CD4-positive, alpha-beta memory T cell (primary cell): ENCODE measurements at regions not wholly inside any gene's neighbourhood (a gene's known extent, or its start where the extent isn't known, plus 50 kb on each side); places are given as distances from the start of the nearest gene placed in this dataset.

Source experiments
- CTCF ChIA-PET: fragments of 350-600 bp; sonication (Branson Sonifier 250); formaldehyde crosslinking; loops from one replicate; lab custom pipeline; 2021; ENCODE audit warnings: inconsistent platforms; ENCODE audit not compliant: partially characterized antibody; lab: Charles Lee
- POLR2A ChIA-PET: fragments of 350-600 bp; sonication (Branson Sonifier 250); formaldehyde crosslinking; loops from one replicate; lab custom pipeline; 2021; ENCODE audit not compliant: partially characterized antibody; lab: Charles Lee
- DNase-seq, 5 donors: peaks; one replicate each; pipeline versions ENCODE4 v3.0.0 to v3.0.0-alpha.2; 2020 to 2022; ENCODE audit warnings: mixed read lengths in 1 of 5
- H3K27ac ChIP-seq: one replicate; pipeline ENCODE4 v1.7.0; 2013; ENCODE audit warnings: low read depth, low read length
- H3K27me3 ChIP-seq: 2 replicates; pipeline ENCODE4 v1.7.0; 2013; ENCODE audit warnings: mild to moderate bottlenecking, low read length, moderate library complexity; ENCODE audit not compliant: insufficient read depth
- H3K36me3 ChIP-seq: 2 replicates; pipeline ENCODE4 v1.7.0; 2013; ENCODE audit warnings: mild to moderate bottlenecking, low read length, moderate library complexity; ENCODE audit not compliant: insufficient read depth
- H3K4me1 ChIP-seq: 2 replicates; pipeline ENCODE4 v1.7.0; 2013; ENCODE audit warnings: mild to moderate bottlenecking, low read length, moderate library complexity; ENCODE audit not compliant: insufficient read depth
- H3K4me3 ChIP-seq, 2 donors: one replicate each; pipeline ENCODE4 v1.7.0; 2013; ENCODE audit warnings: low read length in 2 of 2, mild to moderate bottlenecking in 1 of 2
- H3K9me3 ChIP-seq, 2 donors: one replicate each; pipeline ENCODE4 v1.7.0; 2013; ENCODE audit warnings: low read length in 2 of 2, control low read depth in 1 of 2; ENCODE audit not compliant: control insufficient read depth in 1 of 2
- H3K27ac Mint-ChIP-seq, 7 donors: one replicate each; pipeline ENCODE4 v1.8.0; 2020 to 2021; ENCODE audit warnings: mixed read lengths in 7 of 7, mild to moderate bottlenecking in 6 of 7, inconsistent platforms in 3 of 7, moderate library complexity in 3 of 7
- H3K27me3 Mint-ChIP-seq, 2 donors: one replicate each; pipeline ENCODE4 v1.8.0; 2020 to 2021; ENCODE audit warnings: mixed read lengths in 2 of 2
- H3K36me3 Mint-ChIP-seq, 2 donors: one replicate each; pipeline ENCODE4 v1.8.0; 2020 to 2021; ENCODE audit warnings: mixed read lengths in 2 of 2, inconsistent platforms in 1 of 2, mild to moderate bottlenecking in 1 of 2
- H3K4me1 Mint-ChIP-seq, 4 donors: one replicate each; pipeline ENCODE4 v1.8.0; 2020 to 2021; ENCODE audit warnings: mixed read lengths in 4 of 4, mild to moderate bottlenecking in 1 of 4
- H3K4me3 Mint-ChIP-seq, 8 donors: one replicate each; pipeline ENCODE4 v1.8.0; 2020 to 2021; ENCODE audit warnings: mixed read lengths in 8 of 8, mild to moderate bottlenecking in 7 of 8, moderate library complexity in 6 of 8, inconsistent platforms in 3 of 8
- H3K9me3 Mint-ChIP-seq, 8 donors: one replicate each; pipeline ENCODE4 v1.8.0; 2020 to 2021; ENCODE audit warnings: mixed read lengths in 8 of 8, mild to moderate bottlenecking in 5 of 8, inconsistent platforms in 3 of 8, moderate library complexity in 1 of 8
- intact Hi-C: fragments of 100-400 bp; cut with micrococcal nuclease; formaldehyde crosslinking; loops from one replicate; pipeline ENCODE4 v1.15.1; 2023

DNA sequence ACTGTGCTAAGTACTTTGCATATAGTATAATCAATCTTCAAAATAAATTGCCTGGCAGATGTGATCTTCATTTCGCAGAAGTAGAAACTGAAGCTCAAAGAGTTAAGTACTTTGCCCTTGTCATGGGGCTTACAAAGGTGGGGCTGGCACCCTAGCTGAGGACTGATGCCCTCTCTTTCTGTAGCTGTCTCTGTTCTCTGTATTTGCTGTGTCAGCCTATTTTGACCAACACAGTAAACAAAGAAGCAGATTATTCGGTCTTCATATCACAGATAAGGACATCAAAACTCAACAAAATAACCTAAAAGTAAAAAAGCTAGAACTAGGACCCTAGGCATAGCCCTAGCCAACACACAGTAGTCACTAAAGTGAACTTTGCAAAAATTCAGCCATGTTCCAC, 570.5 kb upstream of the TENM3 start:
- CTCF ChIA-PET: interaction anchor here (0.6 kb wide), 1 partner anchor 372 kb away, joined by 3 read pairs; no protein-coding TSS in a partner anchor
- Histone ChIP-seq H3K27ac (no peak overlapping the region), H3K4me3 (no peak overlapping the region), H3K36me3 (no peaks in the 10 kb centered on the region), H3K4me1 (no peaks in the 10 kb centered on the region), H3K9me3 (no peaks in the 10 kb centered on the region), H3K27me3 (no peaks in the 10 kb centered on the region)
- Mint-ChIP-seq H3K27me3 (no peaks in the 10 kb centered on the region), H3K36me3 (no peaks in the 10 kb centered on the region), H3K27ac (no peak overlapping the region), H3K9me3 (peaks cover 0 to 6% (median 4%) of the 10 kb centered on the region in 8 donors), H3K4me1 (no peaks in the 10 kb centered on the region), H3K4me3 (no peak overlapping the region)
- intact Hi-C loops: no loop called here
- no peak for DNase-seq
- POLR2A ChIA-PET: no interaction called here

GRCh38 chr4:181674315-181674875, 568.8 kb upstream of the TENM3 start:
- H3K27ac Mint-ChIP-seq: no peak overlapping the region
- Histone ChIP-seq H3K36me3 (no peaks in the 10 kb centered on the region), H3K4me1 (no peaks in the 10 kb centered on the region), H3K27ac (no peak overlapping the region), H3K27me3 (no peaks in the 10 kb centered on the region), H3K9me3 (no peaks in the 10 kb centered on the region), H3K4me3 (no peak overlapping the region)
- DNase-seq: no peak
- H3K27me3 Mint-ChIP-seq: no peaks in the 10 kb centered on the region
- peaks cover 0 to 8% (median 3%) of the 10 kb centered on the region in 8 donors for H3K9me3 Mint-ChIP-seq
- H3K4me1 Mint-ChIP-seq: no peaks in the 10 kb centered on the region
- POLR2A ChIA-PET: no interaction called here
- CTCF ChIA-PET: no interaction called here
- H3K36me3 Mint-ChIP-seq: no peaks in the 10 kb centered on the region
- no peak overlapping the region for H3K4me3 Mint-ChIP-seq
- intact Hi-C loops: no loop called here

DNA sequence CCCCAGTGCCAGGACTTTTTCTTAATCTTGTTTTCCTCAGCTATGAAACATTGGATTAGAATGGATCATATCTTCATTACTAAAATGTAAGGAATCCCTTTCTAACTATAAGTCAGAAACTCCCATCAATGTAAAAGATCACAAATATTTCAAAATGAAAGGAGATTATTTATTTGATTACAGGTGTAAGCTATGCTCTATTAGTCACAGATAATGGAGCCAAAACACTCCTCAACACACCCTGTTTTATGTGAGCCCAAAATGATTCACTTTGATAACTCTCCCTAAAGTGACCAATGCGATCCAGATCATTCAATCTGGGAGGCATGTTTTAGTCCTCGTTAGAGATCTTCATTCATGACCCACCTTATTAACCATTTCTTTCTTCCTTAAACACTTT, 566.7 kb upstream of the TENM3 start:
- Histone ChIP-seq H3K27ac (no peak overlapping the region), H3K36me3 (no peaks in the 10 kb centered on the region), H3K27me3 (no peaks in the 10 kb centered on the region), H3K9me3 (no peaks in the 10 kb centered on the region), H3K4me3 (no peak overlapping the region), H3K4me1 (no peaks in the 10 kb centered on the region)
- no peak overlapping the region for H3K4me3 Mint-ChIP-seq
- peaks cover 0 to 9% (median 3%) of the 10 kb centered on the region in 8 donors for H3K9me3 Mint-ChIP-seq
- H3K27me3 Mint-ChIP-seq: no peaks in the 10 kb centered on the region
- CTCF ChIA-PET: no interaction called here
- no peak overlapping the region for H3K27ac Mint-ChIP-seq
- intact Hi-C loops: no loop called here
- H3K4me1 Mint-ChIP-seq: no peaks in the 10 kb centered on the region
- no peaks in the 10 kb centered on the region for H3K36me3 Mint-ChIP-seq
- DNase-seq: no peak
- POLR2A ChIA-PET: no interaction called here

DNA sequence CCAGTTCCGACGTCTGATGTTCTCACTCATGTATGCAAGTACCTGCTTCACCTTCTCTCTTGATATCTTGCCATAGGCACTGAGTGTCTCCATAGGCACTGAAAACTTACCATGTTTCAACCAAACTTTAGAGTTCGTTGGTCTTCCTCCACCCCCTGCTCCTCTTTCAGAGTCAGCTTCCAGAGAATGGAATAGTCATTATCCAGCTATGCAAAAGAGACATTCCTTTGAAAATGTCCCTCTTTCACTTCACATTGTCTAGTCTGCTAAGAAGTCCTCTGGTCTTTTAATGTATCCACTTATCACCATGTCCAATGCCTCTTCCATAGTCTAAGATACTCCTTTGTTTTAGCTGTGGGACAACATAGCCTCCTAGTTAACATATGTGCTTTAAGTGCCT, 566.0 kb upstream of the TENM3 start:
- intact Hi-C loops: no loop called here
- Histone ChIP-seq H3K27me3 (no peaks in the 10 kb centered on the region), H3K9me3 (no peaks in the 10 kb centered on the region), H3K27ac (no peak overlapping the region), H3K4me3 (no peak overlapping the region), H3K36me3 (no peaks in the 10 kb centered on the region), H3K4me1 (no peaks in the 10 kb centered on the region)
- CTCF ChIA-PET: no interaction called here
- H3K4me3 Mint-ChIP-seq: no peak overlapping the region
- POLR2A ChIA-PET: no interaction called here
- H3K4me1 Mint-ChIP-seq: no peaks in the 10 kb centered on the region
- DNase-seq: no peak
- H3K27ac Mint-ChIP-seq: no peak overlapping the region
- no peaks in the 10 kb centered on the region for H3K36me3 Mint-ChIP-seq
- H3K27me3 Mint-ChIP-seq: no peaks in the 10 kb centered on the region
- H3K9me3 Mint-ChIP-seq: peaks cover 0 to 9% (median 3%) of the 10 kb centered on the region in 8 donors

DNA sequence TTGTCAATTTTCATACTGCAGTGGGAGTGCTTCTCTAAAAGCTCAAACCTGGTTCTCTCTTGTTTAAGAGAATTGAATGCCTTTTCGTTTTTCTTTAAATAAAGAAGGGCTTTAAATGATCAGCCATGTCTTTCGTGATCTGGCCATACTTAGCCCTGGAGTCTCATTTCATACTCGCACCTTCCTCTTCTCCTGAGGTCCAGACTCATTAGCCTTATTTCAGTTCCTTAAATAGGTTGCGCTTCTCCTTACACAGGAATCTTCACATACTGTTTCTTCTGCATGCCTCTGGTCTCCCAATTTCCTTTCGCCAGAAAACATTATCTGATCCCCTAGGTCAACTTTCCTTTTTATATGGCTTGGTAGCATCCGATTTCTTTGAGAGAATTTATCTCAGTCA, 565.6 kb upstream of the TENM3 start:
- Histone ChIP-seq H3K36me3 (no peaks in the 10 kb centered on the region), H3K9me3 (no peaks in the 10 kb centered on the region), H3K4me3 (no peak overlapping the region), H3K4me1 (no peaks in the 10 kb centered on the region), H3K27me3 (no peaks in the 10 kb centered on the region), H3K27ac (no peak overlapping the region)
- Mint-ChIP-seq H3K36me3 (no peaks in the 10 kb centered on the region), H3K9me3 (peaks cover 0 to 9% (median 3%) of the 10 kb centered on the region in 8 donors), H3K27me3 (no peaks in the 10 kb centered on the region), H3K27ac (no peak overlapping the region), H3K4me1 (no peaks in the 10 kb centered on the region), H3K4me3 (no peak overlapping the region)
- ChIA-PET CTCF (no interaction called here), POLR2A (no interaction called here)
- intact Hi-C loops: no loop called here
- no peak for DNase-seq

DNA sequence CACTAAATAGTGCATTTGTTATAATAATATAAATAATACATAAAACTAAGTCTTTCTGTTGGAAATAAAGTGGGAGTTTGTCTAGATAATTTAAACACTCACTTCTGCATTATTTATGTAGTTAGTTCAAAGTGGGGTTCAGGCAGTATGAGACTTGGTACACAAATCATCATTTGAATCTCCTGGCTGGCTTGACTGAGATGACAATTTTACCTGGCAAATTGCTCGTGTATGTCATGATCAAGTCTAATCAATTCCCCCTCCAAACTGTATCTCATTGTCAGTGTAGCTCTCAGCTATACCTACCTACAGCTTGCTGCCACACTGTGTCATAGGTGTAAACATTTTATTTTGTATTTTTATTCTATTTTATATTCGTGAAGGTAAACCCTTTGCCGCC, 563.4 kb upstream of the TENM3 start:
- Mint-ChIP-seq H3K4me1 (no peaks in the 10 kb centered on the region), H3K36me3 (no peaks in the 10 kb centered on the region), H3K9me3 (peaks cover 0 to 7% (median 3%) of the 10 kb centered on the region in 8 donors), H3K4me3 (no peak overlapping the region), H3K27ac (no peak overlapping the region), H3K27me3 (no peaks in the 10 kb centered on the region)
- no peak for DNase-seq
- ChIA-PET POLR2A (no interaction called here), CTCF (no interaction called here)
- H3K27me3 ChIP-seq: no peaks in the 10 kb centered on the region
- intact Hi-C loops: no loop called here
- H3K36me3 ChIP-seq: no peaks in the 10 kb centered on the region
- H3K9me3 ChIP-seq: no peaks in the 10 kb centered on the region
- H3K4me1 ChIP-seq: no peaks in the 10 kb centered on the region
- H3K4me3 ChIP-seq: no peak overlapping the region
- H3K27ac ChIP-seq: no peak overlapping the region

DNA sequence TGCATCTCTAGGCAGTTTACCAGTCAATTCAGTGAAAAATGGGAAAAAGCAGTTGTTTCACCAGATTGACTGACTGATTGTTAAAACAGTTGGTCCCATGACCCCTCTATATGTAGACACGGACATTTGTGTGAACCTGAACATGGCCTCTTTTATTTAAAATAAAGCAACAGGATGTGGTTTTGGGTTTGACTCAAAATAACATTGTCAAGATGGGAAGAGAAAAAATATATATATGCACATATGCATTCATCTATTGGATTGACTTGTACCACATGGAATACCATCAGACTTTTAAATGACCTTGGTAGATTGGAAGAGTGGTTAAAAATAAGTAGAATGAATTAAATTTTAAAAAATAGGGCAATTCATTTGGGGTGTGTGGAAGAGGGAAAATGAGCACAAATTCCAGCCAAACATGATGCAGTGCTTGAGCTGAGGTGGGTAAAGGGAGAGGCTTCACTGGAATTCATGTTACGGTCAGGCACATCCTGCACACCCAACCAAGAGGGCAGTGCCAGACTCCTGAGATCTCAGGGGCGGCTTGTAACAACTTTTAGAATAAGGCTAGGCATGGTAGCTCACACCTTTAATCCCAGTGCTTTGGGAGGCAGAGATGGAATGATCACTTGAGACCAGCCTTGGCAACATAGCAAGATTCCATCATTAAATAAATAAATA, 560.7 kb upstream of the TENM3 start:
- no peak for DNase-seq
- Mint-ChIP-seq H3K4me1 (no peaks in the 10 kb centered on the region), H3K36me3 (no peaks in the 10 kb centered on the region), H3K27me3 (no peaks in the 10 kb centered on the region), H3K4me3 (no peak overlapping the region), H3K27ac (no peak overlapping the region), H3K9me3 (peaks cover 0 to 7% (median under 1%) of the 10 kb centered on the region in 8 donors)
- intact Hi-C loops: no loop called here
- H3K9me3 ChIP-seq: no peaks in the 10 kb centered on the region
- ChIA-PET CTCF (no interaction called here), POLR2A (no interaction called here)
- H3K4me3 ChIP-seq: no peak overlapping the region
- H3K27ac ChIP-seq: no peak overlapping the region
- no peaks in the 10 kb centered on the region for H3K4me1 ChIP-seq
- no peaks in the 10 kb centered on the region for H3K27me3 ChIP-seq
- H3K36me3 ChIP-seq: no peaks in the 10 kb centered on the region
